HL-60 (cell line): ENCODE measurements at regions not wholly inside any gene's neighbourhood (a gene's known extent, or its start where the extent isn't known, plus 50 kb on each side); places are given as distances from the start of the nearest gene placed in this dataset.

ENCODE experiments used
- CTCF ChIP-seq: IDR thresholded peaks from one replicate; pipeline ENCODE4 v1.5.1; 2011; ENCODE audit warnings: low read length, control low read depth, inconsistent platforms; ENCODE audit not compliant: insufficient read depth
- REST ChIP-seq: IDR thresholded peaks from 2 replicates; pipeline ENCODE4 v1.6.1; 2012; ENCODE audit warnings: low read depth; ENCODE audit not compliant: insufficient replicate concordance

DNA sequence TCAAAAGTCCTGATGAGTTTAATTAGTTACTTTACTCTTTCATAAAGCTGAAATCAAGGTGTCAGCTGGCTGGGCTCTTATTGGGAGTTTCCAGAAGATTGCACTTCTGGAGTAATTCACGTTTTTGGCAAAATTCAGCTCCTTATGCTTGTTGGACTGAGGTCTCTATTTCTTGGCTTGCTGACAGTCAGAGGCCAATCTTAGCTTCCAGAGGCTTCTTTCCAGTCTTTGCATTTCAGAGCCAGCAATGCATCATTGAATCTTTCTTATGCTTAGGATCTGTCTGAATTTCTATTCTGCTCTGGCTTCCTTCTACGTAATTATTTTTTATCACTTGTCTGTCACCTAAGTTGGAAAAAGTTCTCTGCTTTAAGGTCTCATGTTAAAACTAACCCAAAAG lies 91.4 kb upstream of the SYN3 start:
- TF ChIP-seq REST = no peak
- TF ChIP-seq CTCF = no peak
